ENCODE measurements at regions not wholly inside any gene's neighbourhood (a gene's known extent, or its start where the extent isn't known, plus 50 kb on each side); places are given as distances from the start of the nearest gene placed in this dataset.

- no peak for TF ChIP-seq POLR2A (IDR thresholded peaks at IDR 0.05; ENCODE audit: low read depth, low read length)
- no peak for TF ChIP-seq TAF1 (IDR thresholded peaks at IDR 0.05; ENCODE audit: low read depth, low read length)
- no peak for TF ChIP-seq POLR2AphosphoS5 (IDR thresholded peaks at IDR 0.05; ENCODE audit: low read depth, low read length)
- no peak for TF ChIP-seq SPI1 (IDR thresholded peaks at IDR 0.05; ENCODE audit: low read depth, low read length)
- no peak for TF ChIP-seq PAX5 (IDR thresholded peaks at IDR 0.05; ENCODE audit: insufficient read depth, low read length, severe bottlenecking)
- TF ChIP-seq POU2F2 (IDR thresholded peaks at IDR 0.05; ENCODE audit: low read depth, low read length): no peak
Measured at GRCh38 chr10:130480491-130480890, 344.3 kb downstream of the GLRX3 start.
